HEK293 (cell line): ENCODE measurements at regions not wholly inside any gene's neighbourhood (a gene's known extent, or its start where the extent isn't known, plus 50 kb on each side); places are given as distances from the start of the nearest gene placed in this dataset.

ENCODE experiments used
- ATF2 ChIP-seq: fragments of 450-650 bp; formaldehyde crosslinking; IDR thresholded peaks from 2 replicates; pipeline ENCODE4 v1.5.1; 2016; ENCODE audit warnings: missing biosample characterization, missing genetic modification characterization, low read depth
- BCL11A ChIP-seq: fragments of 450-650 bp; formaldehyde crosslinking; IDR thresholded peaks from 2 replicates; pipeline ENCODE4 v1.5.1; 2016; ENCODE audit warnings: low read depth, missing biosample characterization, missing genetic modification characterization
- CTCF ChIP-seq: fragments of 450-650 bp; formaldehyde crosslinking; IDR thresholded peaks from 2 replicates; pipeline ENCODE4 v1.5.1; 2016; ENCODE audit warnings: missing biosample characterization, missing genetic modification characterization
- RBAK ChIP-seq: fragments of 450-650 bp; formaldehyde crosslinking; IDR thresholded peaks from 2 replicates; pipeline ENCODE4 v1.5.1; 2016; ENCODE audit warnings: missing biosample characterization, missing genetic modification characterization
- ZBTB26 ChIP-seq: fragments of 450-650 bp; formaldehyde crosslinking; optimal IDR thresholded peaks from 2 replicates; pipeline ENCODE3; 2016; ENCODE audit warnings: missing biosample characterization, mild to moderate bottlenecking, missing genetic modification characterization
- ZFP69B ChIP-seq: fragments of 450-650 bp; formaldehyde crosslinking; IDR thresholded peaks from 2 replicates; pipeline ENCODE4 v1.5.1; 2016; ENCODE audit warnings: missing biosample characterization, missing genetic modification characterization
- ZNF202 ChIP-seq: fragments of 450-650 bp; formaldehyde crosslinking; IDR thresholded peaks from 2 replicates; pipeline ENCODE4 v1.5.1; 2016; ENCODE audit warnings: missing biosample characterization, missing genetic modification characterization, borderline replicate concordance
- ZNF416 ChIP-seq: fragments of 450-650 bp; formaldehyde crosslinking; IDR thresholded peaks from 2 replicates; pipeline ENCODE4 v1.5.1; 2016; ENCODE audit warnings: missing biosample characterization, missing genetic modification characterization
- ZNF473 ChIP-seq: fragments of 450-650 bp; formaldehyde crosslinking; IDR thresholded peaks from 2 replicates; pipeline ENCODE4 v1.5.1; 2017; ENCODE audit warnings: missing biosample characterization, missing genetic modification characterization
- ZNF677 ChIP-seq: fragments of 450-650 bp; IDR thresholded peaks from 2 replicates; pipeline ENCODE4 v1.5.0; 2018; ENCODE audit warnings: missing biosample characterization, mild to moderate bottlenecking, missing genetic modification characterization, moderate library complexity
- ZNF692 ChIP-seq: fragments of 450-650 bp; formaldehyde crosslinking; IDR thresholded peaks from 2 replicates; pipeline ENCODE4 v1.5.1; 2016; ENCODE audit warnings: missing biosample characterization, missing genetic modification characterization
- ZSCAN5A ChIP-seq: fragments of 450-650 bp; formaldehyde crosslinking; IDR thresholded peaks from 2 replicates; pipeline ENCODE4 v1.5.1; 2016; ENCODE audit warnings: missing biosample characterization, missing genetic modification characterization

GRCh38 chr2:57417007-57417406, 629.6 kb upstream of the VRK2 start:
- TF ChIP-seq ZNF416 = no peak
- no peak for TF ChIP-seq ZNF202 (tag by site-specific recombination)
- no peak for TF ChIP-seq RBAK
- no peak for TF ChIP-seq ZNF692 (tag by site-specific recombination)
- TF ChIP-seq CTCF (tag by site-specific recombination) = no peak
- no peak for TF ChIP-seq ZNF473
- no peak for TF ChIP-seq ATF2
- TF ChIP-seq ZNF677 (tag by site-specific recombination) = no peak
- TF ChIP-seq ZBTB26 (tag by site-specific recombination) = no peak
- no peak for TF ChIP-seq BCL11A (tag by site-specific recombination)
- TF ChIP-seq ZSCAN5A (tag by site-specific recombination) = no peak
- no peak for TF ChIP-seq ZFP69B (tag by site-specific recombination)
